ENCODE measurements at regions not wholly inside any gene's neighbourhood (a gene's known extent, or its start where the extent isn't known, plus 50 kb on each side); places are given as distances from the start of the nearest gene placed in this dataset.
A peak's percentile ranks its signal among the peaks of the same experiment; 100 is the strongest.

DNA sequence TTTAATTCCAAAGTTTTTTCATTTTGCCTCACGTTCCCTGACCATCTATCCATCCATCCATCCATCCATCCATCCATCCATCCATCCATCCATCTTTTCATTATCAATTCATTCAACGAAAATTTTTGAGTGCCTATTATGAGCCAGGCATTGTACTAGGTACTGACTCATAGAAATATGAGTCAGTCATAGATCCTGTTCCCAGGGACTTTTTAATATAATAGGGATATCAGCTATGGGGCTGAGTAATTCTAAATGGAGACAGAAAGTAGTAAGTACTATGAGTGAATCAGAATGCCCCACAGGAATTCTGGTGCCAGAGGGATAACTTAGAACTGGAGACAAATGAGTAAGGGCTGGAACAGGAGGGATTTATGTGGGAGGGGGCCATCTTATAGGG lies 49.8 kb upstream of the GNG12 start:
- H3K27ac Mint-ChIP-seq (ENCODE audit: unreplicated experiment): peak overlapping the region; percentile 31
- TF ChIP-seq, protein P1, sequence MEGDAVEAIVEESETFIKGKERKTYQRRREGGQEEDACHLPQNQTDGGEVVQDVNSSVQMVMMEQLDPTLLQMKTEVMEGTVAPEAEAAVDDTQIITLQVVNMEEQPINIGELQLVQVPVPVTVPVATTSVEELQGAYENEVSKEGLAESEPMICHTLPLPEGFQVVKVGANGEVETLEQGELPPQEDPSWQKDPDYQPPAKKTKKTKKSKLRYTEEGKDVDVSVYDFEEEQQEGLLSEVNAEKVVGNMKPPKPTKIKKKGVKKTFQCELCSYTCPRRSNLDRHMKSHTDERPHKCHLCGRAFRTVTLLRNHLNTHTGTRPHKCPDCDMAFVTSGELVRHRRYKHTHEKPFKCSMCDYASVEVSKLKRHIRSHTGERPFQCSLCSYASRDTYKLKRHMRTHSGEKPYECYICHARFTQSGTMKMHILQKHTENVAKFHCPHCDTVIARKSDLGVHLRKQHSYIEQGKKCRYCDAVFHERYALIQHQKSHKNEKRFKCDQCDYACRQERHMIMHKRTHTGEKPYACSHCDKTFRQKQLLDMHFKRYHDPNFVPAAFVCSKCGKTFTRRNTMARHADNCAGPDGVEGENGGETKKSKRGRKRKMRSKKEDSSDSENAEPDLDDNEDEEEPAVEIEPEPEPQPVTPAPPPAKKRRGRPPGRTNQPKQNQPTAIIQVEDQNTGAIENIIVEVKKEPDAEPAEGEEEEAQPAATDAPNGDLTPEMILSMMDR (IDR thresholded peaks at IDR 0.05; ENCODE audit: unreplicated experiment): no peak
- CTCF ChIA-PET: interaction anchor here (0.9 kb wide), 1 partner anchor 24 kb away, joined by 3 read pairs; no protein-coding TSS in a partner anchor

More for the DNA sequence above, 49.8 kb upstream of the GNG12 start:
- BruUV-seq (replicated peaks): no TSS peak
- Mint-ChIP-seq H3K9me3 (ENCODE audit: low read depth, unreplicated experiment) (no peaks in the 10 kb centered on the region), H3K36me3 (ENCODE audit: insufficient read depth, unreplicated experiment) (no peaks in the 10 kb centered on the region), H3K4me3 (ENCODE audit: low read depth, unreplicated experiment) (no peak overlapping the region), H3K4me1 (ENCODE audit: low read depth, unreplicated experiment) (peaks cover 28% of the 10 kb centered on the region), H3K27me3 (ENCODE audit: unreplicated experiment) (no peaks in the 10 kb centered on the region)
- intact Hi-C loops (cut with micrococcal nuclease; ENCODE audit: unreplicated experiment): no loop called here
- no peak for DNase-seq
